Epithelial cell of prostate (primary cell): ENCODE measurements at regions not wholly inside any gene's neighbourhood (a gene's known extent, or its start where the extent isn't known, plus 50 kb on each side); places are given as distances from the start of the nearest gene placed in this dataset.
"Not testable (repeated sequence)": the region's sequence is repeated elsewhere in the genome, so short reads cannot be mapped to it uniquely, and the experiment has no call there.

Experiments
- DNase-seq: peaks from one replicate; pipeline ENCODE4 v3.0.0-alpha.2; 2011; ENCODE audit warnings: low read depth, low spot score
- H3K27ac ChIP-seq: fragments of 450-650 bp; 2 replicates; pipeline ENCODE4 v1.5.1; 2017; ENCODE audit warnings: mild to moderate bottlenecking

- H3K27ac ChIP-seq, DNase-seq: not testable (repeated sequence)
Observed at GRCh38 chr14:105859073-105859716, 332.8 kb downstream of the TMEM121 start.

- H3K27ac ChIP-seq, result no peak overlapping the region
Observed at GRCh38 chr14:105859717-105860614, 333.6 kb downstream of the TMEM121 start.

GRCh38 chr14:105860615-105861580 is 334.5 kb downstream of the TMEM121 start:
- no peak for DNase-seq
- H3K27ac ChIP-seq, result no peak overlapping the region

More at GRCh38 chr14:105859717-105860614, 333.6 kb downstream of the TMEM121 start:
- DNase-seq, result no peak

- H3K27ac ChIP-seq, result no peak overlapping the region
- no peak for DNase-seq
Observed at GRCh38 chr14:105861985-105862465, 335.6 kb downstream of the TMEM121 start.

DNA sequence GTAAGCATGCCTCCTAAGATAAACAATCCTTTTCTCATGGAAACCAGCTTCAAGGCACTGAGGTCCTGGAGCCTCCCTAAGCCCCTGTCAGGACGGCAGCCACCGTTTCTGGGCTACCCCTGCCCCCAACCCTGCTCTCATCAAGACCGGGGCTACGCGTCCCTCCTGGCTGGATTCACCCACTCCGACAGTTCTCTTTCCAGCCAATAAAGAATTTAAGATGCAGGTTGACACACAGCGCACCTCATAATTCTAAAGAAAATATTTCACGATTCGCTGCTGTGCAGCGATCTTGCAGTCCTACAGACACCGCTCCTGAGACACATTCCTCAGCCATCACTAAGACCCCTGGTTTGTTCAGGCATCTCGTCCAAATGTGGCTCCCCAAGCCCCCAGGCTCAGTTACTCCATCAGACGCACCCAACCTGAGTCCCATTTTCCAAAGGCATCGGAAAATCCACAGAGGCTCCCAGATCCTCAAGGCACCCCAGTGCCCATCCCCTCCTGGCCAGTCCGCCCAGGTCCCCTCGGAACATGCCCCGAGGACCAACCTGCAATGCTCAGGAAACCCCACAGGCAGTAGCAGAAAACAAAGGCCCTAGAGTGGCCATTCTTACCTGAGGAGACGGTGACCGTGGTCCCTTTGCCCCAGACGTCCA is 336.3 kb downstream of the TMEM121 start:
- DNase-seq, result no peak
- no peak overlapping the region for H3K27ac ChIP-seq

DNA sequence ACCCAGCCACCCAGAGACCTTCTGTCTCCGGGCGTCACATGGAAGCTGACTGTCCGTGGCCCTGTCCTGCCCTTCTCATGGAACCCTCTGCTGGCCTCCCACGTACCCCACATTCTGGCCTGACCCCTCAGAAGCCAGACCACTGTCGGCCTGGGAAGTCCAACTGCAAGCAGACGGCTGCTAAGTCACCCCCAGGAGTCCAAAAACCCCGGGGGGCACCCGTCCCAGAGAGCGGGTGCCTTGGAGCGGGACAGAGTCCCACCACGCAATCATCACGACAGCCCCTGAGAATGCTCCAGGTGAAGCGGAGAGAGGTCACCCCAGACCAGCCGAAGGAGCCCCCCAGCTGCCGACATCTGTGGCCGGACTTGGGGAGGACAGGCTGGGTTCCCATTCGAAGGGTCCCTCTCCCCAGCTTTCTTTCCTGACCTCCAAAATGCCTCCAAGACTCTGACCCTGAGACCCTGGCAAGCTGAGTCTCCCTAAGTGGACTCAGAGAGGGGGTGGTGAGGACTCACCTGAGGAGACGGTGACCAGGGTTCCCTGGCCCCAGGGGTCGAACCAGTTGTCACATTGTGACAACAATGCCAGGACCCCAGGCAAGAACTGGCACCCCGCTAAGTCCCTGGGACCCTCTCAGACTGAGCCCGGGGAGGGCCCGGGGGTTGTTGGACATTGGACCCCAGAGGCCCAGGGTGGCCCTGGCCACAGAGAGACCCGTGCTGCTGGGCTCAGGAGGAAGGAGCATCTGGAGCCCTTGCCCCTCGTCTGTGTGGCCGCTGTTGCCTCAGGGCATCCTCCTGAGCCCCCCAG is 337.1 kb downstream of the TMEM121 start:
- H3K27ac ChIP-seq, result no peak overlapping the region
- no peak for DNase-seq

- DNase-seq, result no peak
- no peak overlapping the region for H3K27ac ChIP-seq
Observed at GRCh38 chr14:105864116-105864515, 337.7 kb downstream of the TMEM121 start.

DNA sequence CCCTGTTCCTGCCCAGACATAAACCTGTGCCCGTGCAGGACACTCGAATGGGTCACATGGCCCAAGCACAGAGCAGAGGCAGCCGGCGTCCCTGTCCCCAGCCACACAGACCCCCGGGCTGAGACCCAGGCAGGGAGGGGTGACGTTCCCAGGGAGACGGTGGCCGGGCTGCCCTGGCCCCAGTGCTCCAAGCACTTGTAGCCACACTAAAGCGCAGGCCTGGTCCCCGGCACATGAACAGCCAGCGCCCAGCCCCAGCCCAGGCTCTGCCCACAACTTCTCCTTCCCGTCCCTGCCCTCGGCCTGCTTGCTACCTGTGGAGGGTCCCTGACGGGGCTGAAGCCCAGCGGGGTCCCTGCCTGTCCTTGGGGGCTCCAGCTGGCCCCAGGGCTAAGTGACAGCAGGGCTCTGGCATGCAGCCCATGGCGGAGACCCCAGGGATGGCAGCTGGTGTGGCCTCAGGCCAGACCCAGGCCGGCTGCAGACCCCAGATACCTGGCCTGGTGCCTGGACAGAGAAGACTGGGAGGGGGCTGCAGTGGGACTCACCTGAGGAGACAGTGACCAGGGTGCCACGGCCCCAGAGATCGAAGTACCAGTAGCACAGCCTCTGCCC is 338.4 kb downstream of the TMEM121 start:
- no peak overlapping the region for H3K27ac ChIP-seq
- no peak for DNase-seq

DNA sequence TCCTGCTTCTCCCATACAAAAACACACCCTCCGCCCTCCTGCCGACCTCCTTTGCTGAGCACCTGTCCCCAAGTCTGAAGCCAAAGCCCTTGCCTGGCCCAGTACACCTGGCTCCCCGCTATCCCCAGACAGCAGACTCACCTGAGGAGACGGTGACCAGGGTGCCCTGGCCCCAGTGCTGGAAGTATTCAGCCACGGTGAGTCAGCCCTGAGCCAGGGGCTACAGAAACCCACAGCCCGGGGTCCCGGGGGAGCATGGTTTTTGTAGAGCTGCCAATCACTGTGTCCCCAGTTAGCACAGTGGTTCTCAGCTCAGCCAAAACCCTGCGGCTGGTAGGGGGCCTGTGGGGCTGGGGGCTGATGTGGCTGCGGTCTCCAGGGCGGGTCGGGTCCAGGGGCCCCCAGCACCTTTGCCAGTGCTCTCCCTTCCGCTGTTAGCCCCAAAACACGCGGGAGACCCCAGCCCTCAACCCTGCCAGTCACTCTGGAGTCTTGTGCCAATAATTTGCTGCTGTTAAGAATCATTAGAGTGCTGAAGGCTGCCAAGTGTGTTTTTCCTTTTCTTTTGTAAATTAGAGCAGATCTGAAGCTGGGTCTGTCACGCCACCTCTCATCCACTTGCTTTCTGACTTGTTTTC is 339.0 kb downstream of the TMEM121 start:
- no peak overlapping the region for H3K27ac ChIP-seq
- no peak for DNase-seq

- H3K27ac ChIP-seq, result no peak overlapping the region
- no peak for DNase-seq
Observed at GRCh38 chr14:105865904-105866840, 339.8 kb downstream of the TMEM121 start.

GRCh38 chr14:105866841-105867321 is 340.5 kb downstream of the TMEM121 start:
- DNase-seq, result no peak
- H3K27ac ChIP-seq, result no peak overlapping the region

DNA sequence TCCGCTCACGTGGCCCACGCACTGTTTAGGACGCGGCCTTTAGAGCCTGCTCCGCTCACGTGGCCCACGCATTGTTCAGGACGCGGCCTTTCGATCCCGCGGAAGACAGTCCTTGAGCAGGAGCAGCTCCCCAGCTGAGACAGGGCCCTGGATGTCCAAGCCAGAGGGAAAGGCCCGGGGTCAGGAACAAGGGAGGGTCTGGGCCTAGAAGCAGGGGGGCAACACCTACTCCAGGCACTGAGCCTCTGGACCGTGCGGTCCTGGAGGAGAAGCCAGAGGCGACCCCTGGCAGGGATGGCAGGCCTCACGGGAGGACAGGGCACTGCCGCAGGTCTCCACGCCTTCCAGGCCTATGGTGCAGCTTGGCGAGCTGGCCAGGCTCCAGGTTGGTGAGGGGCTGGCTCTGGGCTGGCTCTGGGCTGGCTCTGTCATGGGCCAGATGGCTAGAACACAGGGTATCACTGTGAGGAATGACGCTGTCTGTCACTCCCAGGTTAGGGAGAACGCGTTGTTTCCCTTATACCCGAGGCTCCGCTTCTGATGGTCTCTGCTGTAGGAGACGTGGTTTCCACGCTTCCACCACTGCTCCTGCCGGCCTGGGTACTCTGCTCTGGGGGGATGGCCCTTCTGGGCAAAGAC is 341.7 kb downstream of the TMEM121 start:
- DNase-seq, result no peak
- no peak overlapping the region for H3K27ac ChIP-seq

DNA sequence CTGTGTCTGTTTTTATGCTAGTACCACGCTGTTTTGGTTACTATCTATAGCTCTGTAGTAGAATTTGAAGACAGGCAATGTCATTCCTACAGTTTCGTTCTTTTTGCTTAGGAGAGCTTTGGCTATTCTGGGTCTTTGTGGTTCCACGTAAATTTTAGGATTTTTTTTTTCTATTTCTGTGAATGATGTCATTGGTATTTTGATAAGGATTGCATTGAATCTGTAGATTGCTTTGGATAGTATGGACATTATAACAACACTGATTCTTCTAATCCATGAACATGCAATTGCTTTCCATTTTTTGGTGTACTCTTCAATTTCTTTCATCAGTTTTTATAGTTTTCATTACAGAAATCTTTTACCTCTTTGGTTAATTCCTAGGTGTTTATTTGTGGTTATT is 345.2 kb downstream of the TMEM121 start:
- no peak for DNase-seq
- H3K27ac ChIP-seq, result no peak overlapping the region

- no peak for DNase-seq
- no peak overlapping the region for H3K27ac ChIP-seq
Observed at GRCh38 chr14:105873870-105874512, 347.6 kb downstream of the TMEM121 start.

GRCh38 chr14:105876158-105876557 is 349.8 kb downstream of the TMEM121 start:
- no peak for DNase-seq
- H3K27ac ChIP-seq, result no peak overlapping the region

DNA sequence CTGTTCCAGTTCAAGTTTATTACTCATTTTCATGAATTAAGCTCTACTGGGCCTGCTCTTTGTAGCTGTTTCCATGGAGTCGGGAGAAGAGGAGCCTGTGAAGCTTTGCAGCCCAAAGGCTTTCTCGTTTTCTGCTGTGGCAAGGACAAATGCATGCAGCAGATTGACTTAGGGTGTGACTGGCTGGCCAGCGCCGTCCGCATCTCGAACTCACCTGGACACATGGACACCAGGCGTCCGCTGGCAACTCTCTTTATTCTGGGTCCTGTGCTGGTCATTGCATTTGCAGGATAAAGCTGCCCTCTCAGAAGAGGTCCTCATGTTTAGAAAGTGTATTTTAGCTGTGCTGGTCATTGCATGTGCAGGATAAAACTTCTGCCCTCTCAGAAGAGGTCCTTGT is 350.4 kb downstream of the TMEM121 start:
- DNase-seq, result no peak

More for the DNA sequence above, 350.4 kb downstream of the TMEM121 start:
- H3K27ac ChIP-seq, result no peak overlapping the region
